ENCODE measurements at regions not wholly inside any gene's neighbourhood (a gene's known extent, or its start where the extent isn't known, plus 50 kb on each side); places are given as distances from the start of the nearest gene placed in this dataset.

GRCh38 chr18:47632970-47633635 lies 297.4 kb downstream of the SMAD2 start:
- TF ChIP-seq TEAD4 (IDR thresholded peaks at IDR 0.05) (no peak), RAD21 (IDR thresholded peaks at IDR 0.05; ENCODE audit: low read depth) (no peak), CREB1 (IDR thresholded peaks at IDR 0.05; ENCODE audit: low read depth) (no peak), USF1 (IDR thresholded peaks at IDR 0.05) (no peak), YY1 (IDR thresholded peaks at IDR 0.05; ENCODE audit: low read depth) (no peak), TAF1 (IDR thresholded peaks at IDR 0.05; ENCODE audit: low read depth) (no peak), REST (IDR thresholded peaks at IDR 0.05; ENCODE audit: low read depth) (no peak), EGR1 (IDR thresholded peaks at IDR 0.05) (no peak), ZBTB7A (IDR thresholded peaks at IDR 0.05; ENCODE audit: low read depth) (no peak), MAX (IDR thresholded peaks at IDR 0.05) (no peak), NFIC (IDR thresholded peaks at IDR 0.05) (no peak), TCF12 (IDR thresholded peaks at IDR 0.05; ENCODE audit: low read depth) (no peak), FOXM1 (IDR thresholded peaks at IDR 0.05; ENCODE audit: borderline replicate concordance, low read depth) (no peak), EP300 (IDR thresholded peaks at IDR 0.05; ENCODE audit: borderline replicate concordance) (no peak)
